ENCODE measurements at regions not wholly inside any gene's neighbourhood (a gene's known extent, or its start where the extent isn't known, plus 50 kb on each side); places are given as distances from the start of the nearest gene placed in this dataset.
A peak's percentile ranks its signal among the peaks of the same experiment; 100 is the strongest.

DNA sequence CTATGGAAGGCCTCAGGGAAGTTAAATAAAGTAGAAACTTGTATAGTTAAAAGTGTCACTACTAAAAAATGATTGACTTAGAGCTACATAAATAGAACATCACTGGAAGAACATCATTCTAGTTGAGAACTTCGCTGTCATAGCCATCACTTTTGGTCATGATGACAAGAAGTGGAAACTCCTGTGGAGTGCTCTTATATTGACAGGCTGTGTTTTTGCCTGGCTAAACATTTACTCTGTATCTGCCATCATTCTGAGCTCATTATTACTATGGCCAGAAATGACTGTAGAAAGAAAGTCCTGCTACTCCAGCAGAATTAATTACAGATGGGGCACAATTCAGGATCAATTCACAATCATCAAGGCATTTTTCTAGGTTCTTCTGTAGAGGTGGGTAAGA is 165.1 kb upstream of the GOLIM4 start:
- ChIA-PET POLR2A (no interaction called here), CTCF (no interaction called here)
- Mint-ChIP-seq H3K27ac (no peak overlapping the region), H3K4me1 (no peaks in the 10 kb centered on the region), H3K27me3 (peaks cover 2% of the 10 kb centered on the region), H3K36me3 (ENCODE audit: low read depth) (no peaks in the 10 kb centered on the region), H3K4me3 (no peak overlapping the region), H3K9me3 (peaks cover 6% of the 10 kb centered on the region)
- DNase-seq (no peak), ATAC-seq (ENCODE audit: low read depth) (no peak)
- no peak for TF ChIP-seq CTCF (IDR thresholded peaks at IDR 0.05)
- intact Hi-C loops (cut with micrococcal nuclease) = no loop called here

DNA sequence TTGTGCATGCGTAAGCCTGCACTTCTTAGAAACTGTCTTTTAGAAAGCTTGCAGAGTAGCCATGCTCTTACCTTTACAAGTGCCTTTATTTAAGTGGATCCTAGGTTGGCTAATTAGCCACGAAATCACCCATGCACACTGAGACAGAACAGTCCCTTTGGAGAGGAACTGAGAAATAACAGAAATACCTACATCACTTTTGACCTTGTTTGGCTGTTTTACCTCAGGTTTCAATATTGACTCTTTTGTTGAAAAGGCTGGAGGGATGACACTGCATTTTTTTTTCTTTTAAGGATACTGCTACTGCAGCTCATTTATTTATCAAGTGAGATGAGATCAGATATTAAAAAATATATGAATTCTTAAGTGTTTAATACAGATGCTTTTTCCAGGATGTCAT is 155.6 kb upstream of the GOLIM4 start:
- CTCF ChIA-PET = no interaction called here
- DNase-seq = no peak
- no peak overlapping the region for H3K27ac Mint-ChIP-seq
- intact Hi-C loops (cut with micrococcal nuclease) = no loop called here
- H3K4me3 Mint-ChIP-seq = no peak overlapping the region
- no peak for ATAC-seq (ENCODE audit: low read depth)
- no peaks in the 10 kb centered on the region for H3K36me3 Mint-ChIP-seq (ENCODE audit: low read depth)
- peaks cover 27% of the 10 kb centered on the region for H3K27me3 Mint-ChIP-seq
- peaks cover 10% of the 10 kb centered on the region for H3K9me3 Mint-ChIP-seq
- H3K4me1 Mint-ChIP-seq = peaks cover 25% of the 10 kb centered on the region
- TF ChIP-seq CTCF (IDR thresholded peaks at IDR 0.05) = no peak
- POLR2A ChIA-PET = no interaction called here

- ChIA-PET CTCF (no interaction called here), POLR2A (no interaction called here)
- TF ChIP-seq CTCF (IDR thresholded peaks at IDR 0.05) = no peak
- intact Hi-C loops (cut with micrococcal nuclease) = no loop called here
- Mint-ChIP-seq H3K4me1 (peaks cover 25% of the 10 kb centered on the region), H3K9me3 (peaks cover 6% of the 10 kb centered on the region), H3K27ac (no peak overlapping the region), H3K36me3 (ENCODE audit: low read depth) (no peaks in the 10 kb centered on the region), H3K4me3 (peak overlapping the region; percentile 72), H3K27me3 (peaks cover 27% of the 10 kb centered on the region)
- no peak for ATAC-seq (ENCODE audit: low read depth)
- DNase-seq = no peak
These were observed 154.7 kb upstream of the GOLIM4 start for GRCh38 chr3:168250415-168250861.

GRCh38 chr3:168249550-168250414 is 154.1 kb upstream of the GOLIM4 start:
- Mint-ChIP-seq H3K4me1 (peaks cover 25% of the 10 kb centered on the region), H3K27me3 (peaks cover 27% of the 10 kb centered on the region), H3K4me3 (peak overlapping the region; percentile 72), H3K27ac (no peak overlapping the region), H3K36me3 (ENCODE audit: low read depth) (no peaks in the 10 kb centered on the region), H3K9me3 (peaks cover 1% of the 10 kb centered on the region)
- ChIA-PET POLR2A (no interaction called here), CTCF (no interaction called here)
- intact Hi-C loops (cut with micrococcal nuclease) = no loop called here
- no peak for TF ChIP-seq CTCF (IDR thresholded peaks at IDR 0.05)
- peak; percentile 21 for DNase-seq
- peak; percentile 45 for ATAC-seq (ENCODE audit: low read depth)

DNA sequence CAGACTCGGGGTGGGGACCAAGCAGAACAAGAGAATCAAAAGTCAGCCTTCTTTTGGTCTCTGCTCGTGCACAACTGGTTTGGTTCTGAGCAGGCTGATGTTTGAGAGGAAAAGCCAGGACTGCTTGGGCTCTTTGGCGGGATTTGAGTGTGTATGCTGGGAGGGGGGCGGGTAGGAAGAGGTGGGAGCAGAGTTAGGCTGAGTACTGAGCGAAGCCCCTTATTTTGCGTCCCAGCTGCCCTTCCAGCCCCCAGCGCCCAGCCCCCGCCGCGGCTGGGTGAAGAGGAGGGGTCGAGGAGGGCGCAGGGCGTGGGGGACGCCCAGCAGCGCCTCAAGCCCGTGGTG is 153.5 kb upstream of the GOLIM4 start:
- H3K27me3 Mint-ChIP-seq = peaks cover 27% of the 10 kb centered on the region
- H3K36me3 Mint-ChIP-seq (ENCODE audit: low read depth) = no peaks in the 10 kb centered on the region
- no peak for DNase-seq
- ChIA-PET POLR2A (no interaction called here), CTCF (no interaction called here)
- no peak for TF ChIP-seq CTCF (IDR thresholded peaks at IDR 0.05)
- H3K27ac Mint-ChIP-seq = no peak overlapping the region
- intact Hi-C loops (cut with micrococcal nuclease) = no loop called here
- ATAC-seq (ENCODE audit: low read depth) = no peak
- peaks cover 25% of the 10 kb centered on the region for H3K4me1 Mint-ChIP-seq
- H3K9me3 Mint-ChIP-seq = no peaks in the 10 kb centered on the region
- H3K4me3 Mint-ChIP-seq = peak overlapping the region; percentile 75
